ENCODE measurements at regions not wholly inside any gene's neighbourhood (a gene's known extent, or its start where the extent isn't known, plus 50 kb on each side); places are given as distances from the start of the nearest gene placed in this dataset.

DNA sequence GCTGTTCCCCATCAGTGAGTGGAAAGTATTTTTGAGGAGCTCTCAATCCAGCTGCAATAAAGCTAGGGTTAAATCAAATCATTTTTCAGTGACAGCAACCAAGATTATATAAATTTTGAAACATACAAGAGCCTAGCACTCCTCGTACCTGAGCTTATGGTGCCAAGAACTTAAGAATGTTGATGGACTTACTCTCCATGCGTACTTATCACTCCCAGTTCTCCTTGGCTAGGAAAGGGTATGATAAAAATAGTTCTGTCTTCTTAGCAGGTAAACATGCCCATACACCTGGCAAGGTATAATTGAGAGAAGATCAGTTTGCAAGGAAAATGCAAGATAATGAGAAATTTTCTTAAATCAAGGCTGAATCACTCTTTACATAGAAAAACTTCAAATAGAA, 64.5 kb upstream of the SEMA6D start (continued):
- TF ChIP-seq, protein P1, sequence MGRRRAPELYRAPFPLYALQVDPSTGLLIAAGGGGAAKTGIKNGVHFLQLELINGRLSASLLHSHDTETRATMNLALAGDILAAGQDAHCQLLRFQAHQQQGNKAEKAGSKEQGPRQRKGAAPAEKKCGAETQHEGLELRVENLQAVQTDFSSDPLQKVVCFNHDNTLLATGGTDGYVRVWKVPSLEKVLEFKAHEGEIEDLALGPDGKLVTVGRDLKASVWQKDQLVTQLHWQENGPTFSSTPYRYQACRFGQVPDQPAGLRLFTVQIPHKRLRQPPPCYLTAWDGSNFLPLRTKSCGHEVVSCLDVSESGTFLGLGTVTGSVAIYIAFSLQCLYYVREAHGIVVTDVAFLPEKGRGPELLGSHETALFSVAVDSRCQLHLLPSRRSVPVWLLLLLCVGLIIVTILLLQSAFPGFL (CRISPR knock-in tag; IDR thresholded peaks at IDR 0.05), result no peak
- TF ChIP-seq, protein P2, sequence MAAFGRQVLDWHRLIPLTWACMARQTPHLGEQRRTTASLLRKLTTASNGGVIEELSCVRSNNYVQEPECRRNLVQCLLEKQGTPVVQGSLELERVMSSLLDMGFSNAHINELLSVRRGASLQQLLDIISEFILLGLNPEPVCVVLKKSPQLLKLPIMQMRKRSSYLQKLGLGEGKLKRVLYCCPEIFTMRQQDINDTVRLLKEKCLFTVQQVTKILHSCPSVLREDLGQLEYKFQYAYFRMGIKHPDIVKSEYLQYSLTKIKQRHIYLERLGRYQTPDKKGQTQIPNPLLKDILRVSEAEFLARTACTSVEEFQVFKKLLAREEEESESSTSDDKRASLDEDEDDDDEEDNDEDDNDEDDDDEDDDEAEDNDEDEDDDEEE (CRISPR knock-in tag; IDR thresholded peaks at IDR 0.05), result no peak
- TF ChIP-seq ZKSCAN8 (CRISPR knock-in tag; IDR thresholded peaks at IDR 0.05; ENCODE audit: borderline replicate concordance) (no peak), NFE2L2 (IDR thresholded peaks at IDR 0.05; ENCODE audit: low read length) (no peak)

DNA sequence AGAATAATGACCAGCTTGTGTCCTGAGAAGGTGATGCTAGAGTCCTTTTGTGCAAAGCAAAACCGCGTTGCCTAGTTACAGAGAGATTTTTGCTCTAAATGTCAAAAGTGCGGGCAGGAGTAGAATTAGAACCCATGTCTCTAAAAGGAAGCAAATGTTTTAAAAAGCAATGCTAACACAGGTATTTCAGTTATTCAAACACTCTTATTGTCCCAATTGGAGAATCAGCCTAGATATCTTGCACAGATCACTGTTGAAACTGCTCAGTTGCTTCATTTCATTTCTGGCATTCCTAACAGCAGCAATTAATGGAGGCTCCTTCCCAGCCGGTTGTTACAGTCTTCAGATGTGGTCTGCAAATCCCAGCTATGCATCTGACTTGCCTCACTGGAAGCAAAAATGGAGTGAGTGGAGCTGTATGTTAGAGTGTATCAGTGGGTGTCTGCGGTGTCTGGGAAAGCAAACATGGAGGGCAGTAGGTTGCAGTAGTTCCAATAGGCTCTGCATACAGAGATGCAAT, 55.6 kb upstream of the SEMA6D start:
- CTCF ChIA-PET (ENCODE audit: low intra/inter-chr PET ratio, low total read pairs), result no interaction called here
- in situ Hi-C loops (cut with HindIII; ENCODE audit: extremely low pct_ligation_motif_present, low pct_unique_long_range_greater_than_20kb), result no loop called here
- BruUV-seq (replicated peaks), result no TSS peak

DNA sequence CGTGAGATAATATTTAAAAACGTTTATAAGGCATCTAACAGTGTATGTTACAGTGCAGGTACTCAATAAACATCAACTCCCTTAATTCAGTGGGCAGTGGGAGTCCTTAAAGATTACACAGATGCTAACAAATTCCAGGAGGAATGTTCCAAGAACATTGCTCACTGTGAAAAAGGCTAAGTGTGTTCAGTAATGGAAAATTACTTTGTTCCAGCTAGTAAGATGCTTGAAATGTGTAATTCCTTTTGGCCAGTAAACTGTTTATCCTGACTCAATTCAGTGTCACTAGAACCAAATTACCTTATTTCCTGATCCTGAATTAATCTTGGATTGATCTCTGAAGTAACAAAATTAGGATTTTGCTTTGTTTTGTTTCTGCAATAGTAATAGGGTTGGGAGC, 54.2 kb upstream of the SEMA6D start:
- no peaks in the 10 kb centered on the region for H3K4me1 ChIP-seq (ENCODE audit: insufficient read depth, low read length)
- no peaks in the 10 kb centered on the region for H4K20me1 ChIP-seq (ENCODE audit: insufficient read depth, low read length)
- H3K4me3 ChIP-seq (replicated peaks in 1 of 3; ENCODE audit: insufficient read depth in 1 of 3, low read depth in 2 of 3, low read length in 3 of 3), result no peak overlapping the region
- no peak overlapping the region for H2AFZ ChIP-seq (ENCODE audit: low read length)
- in situ Hi-C loops (cut with HindIII; ENCODE audit: extremely low pct_ligation_motif_present, low pct_unique_long_range_greater_than_20kb) (no loop called here), intact Hi-C loops (cut with micrococcal nuclease; ENCODE audit: unreplicated experiment) (no loop called here)
- ChIA-PET POLR2A (no interaction called here), CTCF (ENCODE audit: low intra/inter-chr PET ratio, low total read pairs) (no interaction called here)
- H3K9me3 ChIP-seq (ENCODE audit: low read length), result no peaks in the 10 kb centered on the region
- H3K27me3 ChIP-seq (ENCODE audit: control insufficient read depth in 1 of 2, insufficient read depth in 2 of 2, low read length in 2 of 2), result no peaks in the 10 kb centered on the region
- FAIRE-seq (no peak), DNase-seq (ENCODE audit: low spot score) (no peak), ATAC-seq (no peak)
- no peak overlapping the region for H3K4me2 ChIP-seq (ENCODE audit: low read depth, low read length)
- no peak overlapping the region for H3K9ac ChIP-seq (ENCODE audit: insufficient read depth, low read depth, low read length)
- no TSS peak for BruUV-seq (replicated peaks)
- H3K27ac ChIP-seq (ENCODE audit: extremely low read length, insufficient read depth, low read length), result no peak overlapping the region
- H3K36me3 ChIP-seq (replicated peaks in 1 of 2; ENCODE audit: control insufficient read depth in 1 of 2, insufficient read depth in 2 of 2, low read length in 2 of 2), result no peaks in the 10 kb centered on the region
- WGBS (ENCODE audit: low lambda C conversion rate), result 0% methylated on average over 2 of the region's 2 CpGs
- H3K79me2 ChIP-seq (ENCODE audit: insufficient read depth, low read length), result no peaks in the 10 kb centered on the region
- TF ChIP-seq ZFY (CRISPR knock-in tag; IDR thresholded peaks at IDR 0.05) (no peak), RORA (CRISPR knock-in tag; IDR thresholded peaks at IDR 0.05) (no peak), SP5 (CRISPR knock-in tag; IDR thresholded peaks at IDR 0.05; ENCODE audit: borderline replicate concordance, low read depth) (no peak), HDAC2 (CRISPR knock-in tag; IDR thresholded peaks at IDR 0.05) (no peak), ZNF878 (CRISPR knock-in tag; IDR thresholded peaks at IDR 0.05) (no peak), KAT8 (CRISPR knock-in tag; IDR thresholded peaks at IDR 0.05) (no peak), NPAS2 (CRISPR knock-in tag; IDR thresholded peaks at IDR 0.05; ENCODE audit: borderline replicate concordance) (no peak), ZNF709 (CRISPR knock-in tag; IDR thresholded peaks at IDR 0.05) (no peak), PRPF4 (IDR thresholded peaks at IDR 0.05; ENCODE audit: low read depth, low read length, poor library complexity, severe bottlenecking) (no peak), ZNF607 (CRISPR knock-in tag; IDR thresholded peaks at IDR 0.05; ENCODE audit: borderline replicate concordance) (no peak), PAF1 (CRISPR knock-in tag; IDR thresholded peaks at IDR 0.05) (no peak), ZSCAN12 (CRISPR knock-in tag; IDR thresholded peaks at IDR 0.05) (no peak)
- TF ChIP-seq, protein P3, sequence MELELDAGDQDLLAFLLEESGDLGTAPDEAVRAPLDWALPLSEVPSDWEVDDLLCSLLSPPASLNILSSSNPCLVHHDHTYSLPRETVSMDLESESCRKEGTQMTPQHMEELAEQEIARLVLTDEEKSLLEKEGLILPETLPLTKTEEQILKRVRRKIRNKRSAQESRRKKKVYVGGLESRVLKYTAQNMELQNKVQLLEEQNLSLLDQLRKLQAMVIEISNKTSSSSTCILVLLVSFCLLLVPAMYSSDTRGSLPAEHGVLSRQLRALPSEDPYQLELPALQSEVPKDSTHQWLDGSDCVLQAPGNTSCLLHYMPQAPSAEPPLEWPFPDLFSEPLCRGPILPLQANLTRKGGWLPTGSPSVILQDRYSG (CRISPR knock-in tag; IDR thresholded peaks at IDR 0.05), result no peak

More for the DNA sequence above, 55.6 kb upstream of the SEMA6D start:
- POLR2A ChIA-PET, result no interaction called here
- H3K9me3 ChIP-seq (ENCODE audit: low read length), result no peaks in the 10 kb centered on the region
- 21% methylated on average over 5 of the region's 5 CpGs for WGBS (ENCODE audit: low lambda C conversion rate)
- TF ChIP-seq MAFK (conservative IDR thresholded peaks at IDR 0.05 in 1 of 2, IDR thresholded peaks at IDR 0.05 in 1 of 2; ENCODE audit: low read length in 2 of 2), result no peak
- H3K9ac ChIP-seq (ENCODE audit: insufficient read depth, low read depth, low read length), result no peak overlapping the region
- no peak overlapping the region for H3K27ac ChIP-seq (ENCODE audit: extremely low read length, insufficient read depth, low read length)
- DNase-seq (ENCODE audit: low spot score) (no peak), ATAC-seq (no peak), FAIRE-seq (no peak)
- intact Hi-C loops (cut with micrococcal nuclease; ENCODE audit: unreplicated experiment), result no loop called here
- no peaks in the 10 kb centered on the region for H3K4me1 ChIP-seq (ENCODE audit: insufficient read depth, low read length)
- H3K79me2 ChIP-seq (ENCODE audit: insufficient read depth, low read length), result no peaks in the 10 kb centered on the region
- H3K4me3 ChIP-seq (replicated peaks in 1 of 3; ENCODE audit: insufficient read depth in 1 of 3, low read depth in 2 of 3, low read length in 3 of 3), result no peak overlapping the region
- no peak overlapping the region for H2AFZ ChIP-seq (ENCODE audit: low read length)
- H3K4me2 ChIP-seq (ENCODE audit: low read depth, low read length), result no peak overlapping the region
- H4K20me1 ChIP-seq (ENCODE audit: insufficient read depth, low read length), result no peaks in the 10 kb centered on the region
- H3K27me3 ChIP-seq (ENCODE audit: control insufficient read depth in 1 of 2, insufficient read depth in 2 of 2, low read length in 2 of 2), result no peaks in the 10 kb centered on the region
- H3K36me3 ChIP-seq (replicated peaks in 1 of 2; ENCODE audit: control insufficient read depth in 1 of 2, insufficient read depth in 2 of 2, low read length in 2 of 2), result no peaks in the 10 kb centered on the region
